Mesodermal cell (in vitro differentiated cells): ENCODE measurements at regions not wholly inside any gene's neighbourhood (a gene's known extent, or its start where the extent isn't known, plus 50 kb on each side); places are given as distances from the start of the nearest gene placed in this dataset.

ENCODE experiments used
- H3K27ac ChIP-seq: 2 replicates; pipeline ENCODE4 v1.7.0; 2013; ENCODE audit warnings: mild to moderate bottlenecking, low read depth, low read length, moderate library complexity; ENCODE audit not compliant: severe bottlenecking
- H3K36me3 ChIP-seq: 2 replicates; pipeline ENCODE4 v1.7.1; 2013; ENCODE audit warnings: mild to moderate bottlenecking, low read length, moderate library complexity; ENCODE audit not compliant: control insufficient read depth, insufficient read depth
- H3K4me1 ChIP-seq: one replicate; pipeline ENCODE4 v1.7.1; 2013; ENCODE audit warnings: mild to moderate bottlenecking, low read length; ENCODE audit not compliant: insufficient read depth, control insufficient read depth, poor library complexity, severe bottlenecking
- H3K4me3 ChIP-seq: 2 replicates; pipeline ENCODE4 v1.7.0; 2013; ENCODE audit warnings: low read length, control low read depth, mild to moderate bottlenecking; ENCODE audit not compliant: insufficient read depth, poor library complexity, severe bottlenecking; ENCODE audit errors: extremely low read depth
- H3K9me3 ChIP-seq: 2 replicates; pipeline ENCODE4 v1.7.1; 2013; ENCODE audit warnings: mild to moderate bottlenecking, low read length, moderate library complexity; ENCODE audit not compliant: control insufficient read depth
- WGBS, 2 experiments: methylation state at CpG; one replicate each; pipeline ENCODE4 v1.1.5; 2013; ENCODE audit warnings: missing lambda C conversion rate in 2 of 2; ENCODE audit not compliant: insufficient coverage in 2 of 2; 5-methylcytosine and 5-hydroxymethylcytosine counted together

DNA sequence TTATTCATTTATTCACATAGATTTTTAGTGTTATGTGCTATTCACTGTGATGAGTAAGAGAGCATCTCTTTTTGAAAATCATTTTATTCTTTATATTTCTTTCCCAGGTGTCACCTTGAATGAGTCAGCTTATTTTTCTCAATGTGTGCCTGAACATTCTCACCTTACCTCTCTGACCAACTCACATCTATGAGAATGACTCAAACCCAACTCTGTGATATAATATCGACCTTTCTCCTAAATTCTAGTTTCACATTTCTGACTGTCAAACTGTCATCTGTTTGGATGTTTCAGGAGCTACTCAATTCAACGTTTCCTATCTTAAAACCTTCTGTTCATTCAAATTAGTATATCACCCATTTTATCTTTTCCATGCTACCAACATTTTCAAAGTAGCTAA lies 630.8 kb downstream of the RERGL start:
- H3K27ac ChIP-seq, result no peak overlapping the region
- H3K9me3 ChIP-seq, result no peaks in the 10 kb centered on the region
- 83 to 90% methylated on average over 2 of the region's 2 CpGs for WGBS, 2 experiments
- H3K4me1 ChIP-seq, result no peaks in the 10 kb centered on the region
- H3K36me3 ChIP-seq, result no peaks in the 10 kb centered on the region
- no peak overlapping the region for H3K4me3 ChIP-seq

- Histone ChIP-seq H3K4me3 (no peak overlapping the region), H3K4me1 (no peaks in the 10 kb centered on the region), H3K9me3 (no peaks in the 10 kb centered on the region), H3K27ac (no peak overlapping the region), H3K36me3 (no peaks in the 10 kb centered on the region)
- WGBS, 2 experiments, result no CpG with 5 or more reads among the region's 2 CpGs
These were observed 633.5 kb downstream of the RERGL start for GRCh38 chr12:17456486-17456885.

GRCh38 chr12:17438141-17438540 lies 651.9 kb downstream of the RERGL start:
- H3K27ac ChIP-seq, result no peak overlapping the region
- H3K36me3 ChIP-seq, result no peaks in the 10 kb centered on the region
- peaks cover 7% of the 10 kb centered on the region for H3K9me3 ChIP-seq
- H3K4me3 ChIP-seq, result no peak overlapping the region
- no peaks in the 10 kb centered on the region for H3K4me1 ChIP-seq

DNA sequence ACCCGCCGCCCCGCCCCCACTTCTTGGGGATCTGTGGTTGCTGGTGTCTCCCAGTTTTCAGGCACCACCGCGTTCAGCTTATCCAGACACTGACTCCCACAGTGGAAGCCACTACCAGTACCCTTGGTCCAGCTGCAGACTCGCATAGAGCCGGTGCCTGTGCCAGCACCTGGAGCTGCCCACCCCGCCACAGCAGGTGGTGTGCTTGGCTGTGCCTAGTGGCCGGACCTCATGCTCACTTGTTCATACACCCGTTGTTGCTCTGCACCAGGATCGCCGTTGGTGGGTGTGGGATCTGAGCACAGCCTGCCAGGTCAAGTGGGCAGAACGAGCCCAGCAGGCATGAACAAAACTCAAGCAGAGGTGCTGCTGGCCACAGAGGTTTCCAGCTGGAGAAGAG lies 673.2 kb downstream of the RERGL start:
- WGBS, 2 experiments, result 93 to 97% methylated on average over 9 to 10 of the region's 13 CpGs
- peaks cover 10% of the 10 kb centered on the region for H3K9me3 ChIP-seq

DNA sequence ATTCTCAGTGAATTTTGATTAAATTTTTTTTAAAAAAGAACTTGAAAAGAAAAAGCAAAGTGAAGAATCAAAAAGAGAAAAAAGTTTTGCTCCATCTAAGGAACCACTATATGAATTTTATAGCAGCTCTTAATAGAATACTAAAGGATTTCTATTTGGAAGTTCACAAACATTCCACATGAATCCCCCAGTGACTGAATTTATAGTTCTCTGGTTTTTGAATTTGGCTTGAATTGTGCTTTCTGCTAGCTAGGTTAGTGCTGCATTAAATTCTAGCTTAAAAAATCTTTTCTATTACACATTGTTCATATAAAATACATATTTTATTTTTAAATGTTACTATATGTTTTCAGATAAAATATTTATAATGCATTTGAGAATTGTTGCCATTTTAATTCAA lies 675.4 kb downstream of the RERGL start:
- H3K4me1 ChIP-seq, result no peaks in the 10 kb centered on the region
- no peaks in the 10 kb centered on the region for H3K36me3 ChIP-seq

More for the DNA sequence above, 673.2 kb downstream of the RERGL start:
- Histone ChIP-seq H3K4me3 (no peak overlapping the region), H3K36me3 (no peaks in the 10 kb centered on the region), H3K27ac (no peak overlapping the region), H3K4me1 (no peaks in the 10 kb centered on the region)

DNA sequence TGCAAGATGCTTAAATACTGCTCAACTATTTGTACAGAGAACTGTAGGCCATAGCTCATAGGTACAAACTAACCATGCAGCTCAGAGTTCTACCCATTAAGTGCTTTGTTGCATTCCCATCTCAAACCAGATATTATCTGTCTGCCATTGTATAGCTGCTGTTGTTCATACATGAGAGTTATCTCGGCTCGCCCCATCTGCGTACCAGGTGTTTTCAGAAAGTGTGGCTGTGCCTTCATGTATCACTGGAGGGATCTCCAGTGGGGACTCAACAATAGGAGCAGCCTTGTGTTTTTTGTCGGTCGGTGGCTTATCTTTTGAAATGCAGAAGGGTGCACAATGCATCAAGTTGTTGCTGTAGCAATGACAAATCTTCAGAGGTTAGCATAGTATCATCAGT lies 678.3 kb downstream of the RERGL start:
- Histone ChIP-seq H3K4me1 (no peaks in the 10 kb centered on the region), H3K9me3 (peaks cover 8% of the 10 kb centered on the region)
- 87 to 94% methylated on average over 5 of the region's 5 CpGs for WGBS, 2 experiments

More for the DNA sequence above, 675.4 kb downstream of the RERGL start:
- Histone ChIP-seq H3K4me3 (no peak overlapping the region), H3K9me3 (peaks cover 10% of the 10 kb centered on the region), H3K27ac (no peak overlapping the region)

DNA sequence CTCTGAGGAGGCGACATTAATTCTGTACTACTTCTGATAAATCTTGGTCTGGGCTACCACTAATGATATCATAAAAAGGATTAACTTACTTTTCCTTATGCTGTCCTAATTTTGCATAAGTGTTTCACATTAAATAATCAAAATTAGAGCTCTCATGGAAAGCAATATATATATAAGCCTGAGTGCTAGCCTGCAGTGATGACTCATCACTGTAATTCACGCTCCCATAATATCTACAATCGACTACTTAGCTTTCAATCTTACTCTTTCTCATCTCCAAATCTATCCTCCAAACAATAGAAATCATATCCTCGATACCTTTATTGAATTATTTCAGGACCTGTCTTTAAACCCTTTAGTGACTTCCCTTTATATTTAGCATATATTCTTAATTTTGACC lies 701.3 kb downstream of the RERGL start:
- no peak overlapping the region for H3K4me3 ChIP-seq
- H3K4me1 ChIP-seq, result no peaks in the 10 kb centered on the region
- 98% methylated on average over 3 to 4 of the region's 4 CpGs for WGBS, 2 experiments
- H3K36me3 ChIP-seq, result no peaks in the 10 kb centered on the region
- H3K27ac ChIP-seq, result no peak overlapping the region
- H3K9me3 ChIP-seq, result no peaks in the 10 kb centered on the region

More for the DNA sequence above, 678.3 kb downstream of the RERGL start:
- H3K36me3 ChIP-seq, result no peaks in the 10 kb centered on the region
- H3K4me3 ChIP-seq, result no peak overlapping the region
- no peak overlapping the region for H3K27ac ChIP-seq

DNA sequence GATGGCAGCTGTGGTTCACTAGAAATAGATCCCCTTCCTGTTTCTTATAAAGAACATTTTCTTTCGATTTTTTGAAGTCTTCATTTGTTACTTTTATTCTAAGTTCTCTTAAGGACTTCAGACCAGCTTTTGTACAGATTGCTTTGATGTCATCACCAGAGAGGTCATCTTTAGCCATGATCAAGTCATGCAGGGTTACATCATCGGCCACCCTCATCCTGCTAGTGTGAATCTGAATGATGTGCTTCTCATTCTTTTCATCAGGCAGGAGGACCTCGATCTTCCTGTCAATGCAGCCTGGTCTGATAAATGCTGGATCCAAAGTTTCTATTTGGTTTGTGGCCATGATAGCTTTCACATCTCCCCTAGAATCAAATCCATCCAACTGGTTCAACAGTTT lies 706.7 kb downstream of the RERGL start:
- WGBS, 2 experiments, result 85% methylated on average over 3 of the region's 3 CpGs; no CpG with 5 or more reads in 1 of the 2 experiments

DNA sequence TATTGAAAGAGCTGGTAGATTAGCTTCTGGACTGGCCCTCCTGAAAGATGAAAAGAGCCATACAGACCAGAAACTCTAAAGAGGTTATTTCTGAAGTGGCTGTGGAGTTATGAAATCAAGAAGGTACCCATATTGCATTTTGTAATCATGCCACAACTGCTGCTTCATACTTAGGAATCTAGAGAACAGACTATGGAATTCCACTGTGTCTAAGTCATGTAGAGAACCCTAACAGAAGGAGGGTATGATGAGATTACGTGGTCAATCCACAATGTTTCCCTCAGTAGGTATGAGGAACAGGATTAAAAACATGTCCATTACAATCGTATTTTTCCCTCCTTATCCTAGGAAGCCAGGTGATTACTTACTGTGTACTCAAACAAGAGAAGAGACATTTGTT lies 708.8 kb downstream of the RERGL start:
- Histone ChIP-seq H3K4me3 (no peak overlapping the region), H3K4me1 (no peaks in the 10 kb centered on the region), H3K36me3 (no peaks in the 10 kb centered on the region), H3K27ac (no peak overlapping the region), H3K9me3 (no peaks in the 10 kb centered on the region)
- WGBS, 2 experiments, result no CpG with 5 or more reads among the region's 2 CpGs

More for the DNA sequence above, 706.7 kb downstream of the RERGL start:
- Histone ChIP-seq H3K4me1 (no peaks in the 10 kb centered on the region), H3K27ac (no peak overlapping the region), H3K9me3 (no peaks in the 10 kb centered on the region), H3K36me3 (no peaks in the 10 kb centered on the region), H3K4me3 (no peak overlapping the region)

DNA sequence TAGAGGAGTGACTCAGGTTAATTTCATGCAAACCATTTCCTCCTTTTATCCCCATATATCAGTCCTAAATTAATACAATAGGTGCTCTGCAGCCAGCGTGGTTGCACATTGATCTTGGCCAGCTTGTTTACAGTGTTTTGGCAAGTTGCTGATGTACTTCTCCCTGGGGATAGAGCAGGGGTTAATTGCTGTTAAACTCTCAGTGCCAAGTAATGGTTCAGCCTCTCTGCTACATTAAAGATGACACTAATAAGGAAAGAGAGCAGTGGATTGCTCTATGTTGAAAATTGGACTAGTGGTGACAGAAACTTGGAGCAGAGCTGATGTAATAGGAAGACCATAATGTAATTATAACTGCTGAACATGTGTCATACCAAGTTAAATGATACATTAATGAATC lies 717.5 kb downstream of the RERGL start:
- Histone ChIP-seq H3K36me3 (no peaks in the 10 kb centered on the region), H3K4me3 (no peak overlapping the region), H3K9me3 (no peaks in the 10 kb centered on the region), H3K27ac (no peak overlapping the region), H3K4me1 (no peaks in the 10 kb centered on the region)
- no CpG with 5 or more reads among the region's 1 CpG for WGBS, 2 experiments

- H3K9me3 ChIP-seq, result no peaks in the 10 kb centered on the region
- WGBS, 2 experiments, result 100% methylated on average over 1 of the region's 5 CpGs; no CpG with 5 or more reads in 1 of the 2 experiments
- H3K4me3 ChIP-seq, result no peak overlapping the region
- no peak overlapping the region for H3K27ac ChIP-seq
- H3K36me3 ChIP-seq, result no peaks in the 10 kb centered on the region
- no peaks in the 10 kb centered on the region for H3K4me1 ChIP-seq
These were observed 718.3 kb downstream of the RERGL start for GRCh38 chr12:17371491-17372215.
